HepG2 (cell line): ENCODE measurements at regions not wholly inside any gene's neighbourhood (a gene's known extent, or its start where the extent isn't known, plus 50 kb on each side); places are given as distances from the start of the nearest gene placed in this dataset.

Experiments used
- ATAC-seq: fragments of 200-7000 bp; cut with Tn5 transposase; 3 replicates; pipeline ENCODE4 v1.9.1; 2020; ENCODE audit warnings: mild to moderate bottlenecking, moderate library complexity
- BruUV-seq: library from RNA; stranded (reverse); fragments of 400-500 nt; replicated peaks from 2 replicates; lab custom pipeline; 2021; lab: Mats Ljungman, UMichigan
- CTCF ChIA-PET: fragments of 300-600 bp; formaldehyde crosslinking; extraction: SDS; loops from one replicate; lab custom pipeline; 2021; ENCODE audit warnings: low total read pairs, inconsistent platforms, low intra/inter-chr PET ratio; lab: Yijun Ruan, JAX
- POLR2A ChIA-PET: fragments of 350-600 bp; sonication (Branson Sonifier 250); formaldehyde crosslinking; loops from one replicate; lab custom pipeline; 2020; ENCODE audit warnings: antibody characterized with exemption, inconsistent platforms; lab: Yijun Ruan, JAX
- DNase-seq: peaks from one replicate; pipeline ENCODE4 v3.0.0-alpha.2; 2015; ENCODE audit warnings: low spot score
- FAIRE-seq: peaks from 3 replicates; lab custom pipeline; 2011; peaks lifted over from hg19 to GRCh38; lab: Jason Lieb, UNC
- H2AFZ ChIP-seq: one replicate; pipeline ENCODE4 v1.6.1; 2011; ENCODE audit warnings: low read length, inconsistent platforms
- H3K27ac ChIP-seq: fragments of 300-600 bp; 3 replicates; pipeline ENCODE4 v1.8.0; 2011; ENCODE audit warnings: mixed run types, mild to moderate bottlenecking, mixed read lengths, low read length, inconsistent platforms; ENCODE audit not compliant: insufficient read depth; ENCODE audit errors: extremely low read length
- H3K27me3 ChIP-seq, 2 experiments: fragments of 200-600 bp in 1 of 2; 2 replicates in 1 of 2; 3 replicates in 1 of 2; pipeline versions ENCODE4 v1.6.0 to v1.8.0; 2011; ENCODE audit warnings: low read length in 2 of 2, mild to moderate bottlenecking in 2 of 2, moderate library complexity in 2 of 2, inconsistent platforms in 1 of 2; ENCODE audit not compliant: insufficient read depth in 2 of 2, control insufficient read depth in 1 of 2
- H3K36me3 ChIP-seq, 2 experiments: fragments of 200-600 bp in 1 of 2; replicated peaks in 1 of 2; 2 replicates in 1 of 2; 3 replicates in 1 of 2; pipeline versions ENCODE4 v1.5.1 to v1.8.0; 2011; ENCODE audit warnings: low read length in 2 of 2, inconsistent platforms in 1 of 2; ENCODE audit not compliant: insufficient read depth in 2 of 2, control insufficient read depth in 1 of 2
- H3K4me1 ChIP-seq: 2 replicates; pipeline ENCODE4 v1.5.1; 2012; ENCODE audit warnings: low read length, inconsistent platforms; ENCODE audit not compliant: insufficient read depth
- H3K4me2 ChIP-seq: 2 replicates; pipeline ENCODE4 v1.6.0; 2011; ENCODE audit warnings: low read depth, low read length, inconsistent platforms
- H3K4me3 ChIP-seq, 3 experiments: fragments of 200-600 bp in 1 of 3; sonication (generic), shearing (Covaris generic) in 1 of 3; replicated peaks in 1 of 3; 2 replicates each; pipeline ENCODE4 v1.5.1; 2011 to 2016; ENCODE audit warnings: low read length in 3 of 3, inconsistent platforms in 2 of 3, low read depth in 2 of 3, mild to moderate bottlenecking in 2 of 3, control low read depth in 1 of 3, mixed read lengths in 1 of 3; ENCODE audit not compliant: insufficient read depth in 1 of 3
- H3K79me2 ChIP-seq: one replicate; pipeline ENCODE4 v1.6.1; 2011; ENCODE audit warnings: low read length, inconsistent platforms; ENCODE audit not compliant: insufficient read depth
- H3K9ac ChIP-seq: 2 replicates; pipeline ENCODE4 v1.6.0; 2011; ENCODE audit warnings: mild to moderate bottlenecking, low read depth, low read length, inconsistent platforms; ENCODE audit not compliant: insufficient read depth
- H3K9me3 ChIP-seq: 2 replicates; pipeline ENCODE4 v1.5.1; 2012; ENCODE audit warnings: mild to moderate bottlenecking, low read length
- H4K20me1 ChIP-seq: 2 replicates; pipeline ENCODE4 v1.6.0; 2011; ENCODE audit warnings: inconsistent platforms, mild to moderate bottlenecking, low read length, moderate library complexity; ENCODE audit not compliant: insufficient read depth
- EHMT2 ChIP-seq: fragments of 200-600 bp; sonication (generic); IDR thresholded peaks from 2 replicates; pipeline ENCODE4 v1.7.0; 2017; ENCODE audit warnings: antibody characterized with exemption, low read depth, low read length, borderline replicate concordance
- ONECUT2 ChIP-seq: sonication (generic); formaldehyde crosslinking; IDR thresholded peaks from 2 replicates; pipeline ENCODE4 v1.4.0; 2020; ENCODE audit warnings: missing genetic modification reagents
- RARA ChIP-seq: IDR thresholded peaks from 2 replicates; pipeline ENCODE4 v1.6.1; 2016; ENCODE audit warnings: missing genetic modification reagents, missing compliant biosample characterization
- RFX1 ChIP-seq: fragments of 450-650 bp; IDR thresholded peaks from 2 replicates; pipeline ENCODE4 v1.6.1; 2017
- SMARCC2 ChIP-seq: fragments of 450-650 bp; IDR thresholded peaks from 2 replicates; pipeline ENCODE4 v1.6.1; 2017; ENCODE audit warnings: antibody characterized with exemption, mild to moderate bottlenecking
- YY1 ChIP-seq: IDR thresholded peaks from 2 replicates; pipeline ENCODE4 v1.6.1; 2011; ENCODE audit warnings: low read length, low read depth, moderate library complexity, mild to moderate bottlenecking; ENCODE audit not compliant: insufficient read depth, insufficient replicate concordance
- ZNF510 ChIP-seq: sonication (generic); formaldehyde crosslinking; IDR thresholded peaks from 2 replicates; pipeline ENCODE4 v1.4.0; 2020; ENCODE audit warnings: low read depth, mild to moderate bottlenecking, missing genetic modification reagents
- ZNF558 ChIP-seq: sonication (generic); formaldehyde crosslinking; IDR thresholded peaks from 2 replicates; pipeline ENCODE4 v1.9.0; 2022; ENCODE audit warnings: mild to moderate bottlenecking, missing genetic modification reagents, borderline replicate concordance
- ZNF605 ChIP-seq: sonication (generic); formaldehyde crosslinking; IDR thresholded peaks from 2 replicates; pipeline ENCODE4 v1.8.0; 2022; ENCODE audit warnings: mild to moderate bottlenecking, missing genetic modification reagents
- ZSCAN21 ChIP-seq: sonication (generic); formaldehyde crosslinking; IDR thresholded peaks from 2 replicates; pipeline ENCODE4 v1.8.0; 2022; ENCODE audit warnings: mild to moderate bottlenecking, missing genetic modification reagents, moderate library complexity, borderline replicate concordance
- ZZZ3 ChIP-seq: sonication (generic); formaldehyde crosslinking; IDR thresholded peaks from 2 replicates; pipeline ENCODE4 v1.4.0; 2020; ENCODE audit warnings: missing genetic modification reagents, mild to moderate bottlenecking, borderline replicate concordance
- WGBS: methylation state at CpG from one replicate; pipeline ENCODE4 v1.1.6; 2017; ENCODE audit warnings: low lambda C conversion rate; 5-methylcytosine and 5-hydroxymethylcytosine counted together
- in situ Hi-C: cut with HindIII; loops from 2 replicates; pipeline ENCODE4 v1.10.0; 2017; ENCODE audit warnings: low pct_unique_long_range_greater_than_20kb; ENCODE audit not compliant: extremely low pct_ligation_motif_present
- intact Hi-C: fragments of 100-400 bp; cut with micrococcal nuclease; formaldehyde crosslinking; loops from one replicate; pipeline ENCODE4 v1.10.0; 2022; ENCODE audit not compliant: unreplicated experiment
- TF ChIP-seq, protein P1 (sequence below), 2 experiments: sonication (generic) in 1 of 2; formaldehyde crosslinking in 1 of 2; IDR thresholded peaks; 2 replicates each; pipeline versions ENCODE4 v1.5.1 to v1.6.1; 2011 to 2020; ENCODE audit warnings: borderline replicate concordance in 1 of 2, low read depth in 1 of 2, low read length in 1 of 2, mild to moderate bottlenecking in 1 of 2, missing genetic modification reagents in 1 of 2, moderate library complexity in 1 of 2
- TF ChIP-seq, protein P2 (sequence below): sonication (generic); formaldehyde crosslinking; IDR thresholded peaks from 2 replicates; pipeline ENCODE4 v1.4.0; 2020; ENCODE audit warnings: mild to moderate bottlenecking, missing genetic modification reagents
- TF ChIP-seq, protein P3 (sequence below): sonication (generic); formaldehyde crosslinking; conservative IDR thresholded peaks from 2 replicates; pipeline ENCODE4 v1.5.0; 2020; ENCODE audit warnings: missing genetic modification reagents

DNA sequence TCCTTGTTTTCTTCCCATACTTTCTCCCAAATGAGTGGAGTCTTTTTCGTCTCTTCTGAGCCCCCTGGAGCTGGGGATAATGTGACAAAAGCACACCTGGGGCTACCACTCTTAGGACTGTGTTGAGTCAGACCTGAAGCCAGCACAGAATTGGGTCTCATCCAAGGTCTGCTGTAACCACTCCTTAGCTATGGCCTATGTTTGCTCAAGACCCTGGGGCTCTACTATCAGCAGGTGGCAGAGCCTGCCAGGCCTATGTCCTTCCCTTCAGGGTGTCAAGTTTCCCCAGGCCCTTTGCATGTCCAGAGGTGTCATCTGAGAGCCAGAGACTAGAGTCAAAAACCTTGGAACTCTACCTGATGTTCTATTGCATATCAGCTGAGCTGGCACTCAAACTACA, 335.7 kb downstream of the DDX10 start:
- intact Hi-C loops = no loop called here
- H3K4me1 ChIP-seq = no peaks in the 10 kb centered on the region
- in situ Hi-C loops = no loop called here
- no TSS peak for BruUV-seq
- POLR2A ChIA-PET = no interaction called here
- CTCF ChIA-PET = no interaction called here
- H3K9ac ChIP-seq = no peak overlapping the region
- no peaks in the 10 kb centered on the region for H3K36me3 ChIP-seq
- H3K4me2 ChIP-seq = no peak overlapping the region
- no peaks in the 10 kb centered on the region for H3K27me3 ChIP-seq
- no peak overlapping the region for H3K4me3 ChIP-seq
- 0% methylated on average over 1 of the region's 1 CpG for WGBS
- ATAC-seq (no peak), DNase-seq (no peak), FAIRE-seq (no peak)
- no peaks in the 10 kb centered on the region for H3K9me3 ChIP-seq
- H3K27ac ChIP-seq = no peak overlapping the region
- no peaks in the 10 kb centered on the region for H4K20me1 ChIP-seq
- TF ChIP-seq ZNF558 (CRISPR knock-in tag) = no peak
- no peak for TF ChIP-seq YY1
- TF ChIP-seq ONECUT2 = no peak
- TF ChIP-seq ZSCAN21 (CRISPR knock-in tag) = no peak
- no peak overlapping the region for H2AFZ ChIP-seq
- no peaks in the 10 kb centered on the region for H3K79me2 ChIP-seq

DNA sequence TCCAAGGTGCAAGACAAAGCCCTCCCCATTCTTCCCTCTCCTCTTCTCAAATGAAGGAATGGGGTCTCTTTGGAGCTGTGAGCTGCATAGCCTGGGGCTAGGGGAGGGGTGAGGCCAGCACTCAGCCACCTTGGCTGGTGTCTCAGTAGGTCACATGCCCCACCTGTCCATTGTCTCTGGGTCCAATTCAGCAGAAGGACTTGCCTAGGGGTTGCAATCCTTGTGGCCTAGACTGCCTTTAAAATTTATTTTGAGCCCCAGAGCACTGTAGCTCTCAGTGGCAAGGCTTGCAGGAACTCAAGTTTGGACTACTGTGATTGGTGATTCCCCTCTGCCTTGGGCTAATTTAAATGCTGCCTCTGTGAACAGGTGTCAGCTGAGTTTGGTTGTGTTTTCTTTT, 336.7 kb downstream of the DDX10 start:
- POLR2A ChIA-PET = no interaction called here
- CTCF ChIA-PET = no interaction called here
- H3K4me3 ChIP-seq = no peak overlapping the region
- TF ChIP-seq, protein P1, sequence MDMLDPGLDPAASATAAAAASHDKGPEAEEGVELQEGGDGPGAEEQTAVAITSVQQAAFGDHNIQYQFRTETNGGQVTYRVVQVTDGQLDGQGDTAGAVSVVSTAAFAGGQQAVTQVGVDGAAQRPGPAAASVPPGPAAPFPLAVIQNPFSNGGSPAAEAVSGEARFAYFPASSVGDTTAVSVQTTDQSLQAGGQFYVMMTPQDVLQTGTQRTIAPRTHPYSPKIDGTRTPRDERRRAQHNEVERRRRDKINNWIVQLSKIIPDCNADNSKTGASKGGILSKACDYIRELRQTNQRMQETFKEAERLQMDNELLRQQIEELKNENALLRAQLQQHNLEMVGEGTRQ (IDR thresholded peaks at IDR 0.05; ENCODE audit: low read depth, low read length) = no peak
- TF ChIP-seq, protein P1 (CRISPR knock-in tag; IDR thresholded peaks at IDR 0.05; ENCODE audit: borderline replicate concordance) = no peak
- TF ChIP-seq ZNF510 (CRISPR knock-in tag) = no peak
- TF ChIP-seq SMARCC2 = no peak
- TF ChIP-seq ZZZ3 (CRISPR knock-in tag) = no peak
- no peak for TF ChIP-seq ZNF605
- no peak for TF ChIP-seq RARA (CRISPR knock-in tag)
- TF ChIP-seq, protein P2, sequence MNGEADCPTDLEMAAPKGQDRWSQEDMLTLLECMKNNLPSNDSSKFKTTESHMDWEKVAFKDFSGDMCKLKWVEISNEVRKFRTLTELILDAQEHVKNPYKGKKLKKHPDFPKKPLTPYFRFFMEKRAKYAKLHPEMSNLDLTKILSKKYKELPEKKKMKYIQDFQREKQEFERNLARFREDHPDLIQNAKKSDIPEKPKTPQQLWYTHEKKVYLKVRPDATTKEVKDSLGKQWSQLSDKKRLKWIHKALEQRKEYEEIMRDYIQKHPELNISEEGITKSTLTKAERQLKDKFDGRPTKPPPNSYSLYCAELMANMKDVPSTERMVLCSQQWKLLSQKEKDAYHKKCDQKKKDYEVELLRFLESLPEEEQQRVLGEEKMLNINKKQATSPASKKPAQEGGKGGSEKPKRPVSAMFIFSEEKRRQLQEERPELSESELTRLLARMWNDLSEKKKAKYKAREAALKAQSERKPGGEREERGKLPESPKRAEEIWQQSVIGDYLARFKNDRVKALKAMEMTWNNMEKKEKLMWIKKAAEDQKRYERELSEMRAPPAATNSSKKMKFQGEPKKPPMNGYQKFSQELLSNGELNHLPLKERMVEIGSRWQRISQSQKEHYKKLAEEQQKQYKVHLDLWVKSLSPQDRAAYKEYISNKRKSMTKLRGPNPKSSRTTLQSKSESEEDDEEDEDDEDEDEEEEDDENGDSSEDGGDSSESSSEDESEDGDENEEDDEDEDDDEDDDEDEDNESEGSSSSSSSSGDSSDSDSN (CRISPR knock-in tag) = no peak
- TF ChIP-seq, protein P3, sequence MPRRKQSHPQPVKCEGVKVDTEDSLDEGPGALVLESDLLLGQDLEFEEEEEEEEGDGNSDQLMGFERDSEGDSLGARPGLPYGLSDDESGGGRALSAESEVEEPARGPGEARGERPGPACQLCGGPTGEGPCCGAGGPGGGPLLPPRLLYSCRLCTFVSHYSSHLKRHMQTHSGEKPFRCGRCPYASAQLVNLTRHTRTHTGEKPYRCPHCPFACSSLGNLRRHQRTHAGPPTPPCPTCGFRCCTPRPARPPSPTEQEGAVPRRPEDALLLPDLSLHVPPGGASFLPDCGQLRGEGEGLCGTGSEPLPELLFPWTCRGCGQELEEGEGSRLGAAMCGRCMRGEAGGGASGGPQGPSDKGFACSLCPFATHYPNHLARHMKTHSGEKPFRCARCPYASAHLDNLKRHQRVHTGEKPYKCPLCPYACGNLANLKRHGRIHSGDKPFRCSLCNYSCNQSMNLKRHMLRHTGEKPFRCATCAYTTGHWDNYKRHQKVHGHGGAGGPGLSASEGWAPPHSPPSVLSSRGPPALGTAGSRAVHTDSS = no peak
- no peak for TF ChIP-seq EHMT2
- no peak for TF ChIP-seq RFX1

More for the DNA sequence above, 336.7 kb downstream of the DDX10 start:
- no peak overlapping the region for H3K27ac ChIP-seq
- no peaks in the 10 kb centered on the region for H3K9me3 ChIP-seq
- in situ Hi-C loops = no loop called here
- no TSS peak for BruUV-seq
- no peaks in the 10 kb centered on the region for H4K20me1 ChIP-seq
- H3K4me1 ChIP-seq = no peaks in the 10 kb centered on the region
- no peak overlapping the region for H2AFZ ChIP-seq
- no peak for ATAC-seq
- FAIRE-seq = no peak
- intact Hi-C loops = no loop called here
- no peaks in the 10 kb centered on the region for H3K79me2 ChIP-seq
- H3K36me3 ChIP-seq = no peaks in the 10 kb centered on the region
- H3K9ac ChIP-seq = no peak overlapping the region
- no peak overlapping the region for H3K4me2 ChIP-seq
- no peak for DNase-seq
- H3K27me3 ChIP-seq = no peaks in the 10 kb centered on the region
